CD4-positive, alpha-beta T cell treated with Interleukin-4 for 4 hours (primary cell): ENCODE measurements at regions not wholly inside any gene's neighbourhood (a gene's known extent, or its start where the extent isn't known, plus 50 kb on each side); places are given as distances from the start of the nearest gene placed in this dataset.

Experiments used
- DNase-seq: peaks from one replicate; pipeline ENCODE4 v3.0.0-alpha.2; 2020

- DNase-seq = no peak
Observed at GRCh38 chr12:13273097-13273496, 76.6 kb downstream of the EMP1 start.

GRCh38 chr12:13270817-13271216 lies 74.3 kb downstream of the EMP1 start:
- DNase-seq = no peak
